Myocyte (in vitro differentiated cells): ENCODE measurements at regions not wholly inside any gene's neighbourhood (a gene's known extent, or its start where the extent isn't known, plus 50 kb on each side); places are given as distances from the start of the nearest gene placed in this dataset.
"Not testable (repeated sequence)": the region's sequence is repeated elsewhere in the genome, so short reads cannot be mapped to it uniquely, and the experiment has no call there.

Experiments used
- DNase-seq: peaks from one replicate; pipeline ENCODE4 v3.0.0-alpha.2; 2012; ENCODE audit warnings: low read depth

DNA sequence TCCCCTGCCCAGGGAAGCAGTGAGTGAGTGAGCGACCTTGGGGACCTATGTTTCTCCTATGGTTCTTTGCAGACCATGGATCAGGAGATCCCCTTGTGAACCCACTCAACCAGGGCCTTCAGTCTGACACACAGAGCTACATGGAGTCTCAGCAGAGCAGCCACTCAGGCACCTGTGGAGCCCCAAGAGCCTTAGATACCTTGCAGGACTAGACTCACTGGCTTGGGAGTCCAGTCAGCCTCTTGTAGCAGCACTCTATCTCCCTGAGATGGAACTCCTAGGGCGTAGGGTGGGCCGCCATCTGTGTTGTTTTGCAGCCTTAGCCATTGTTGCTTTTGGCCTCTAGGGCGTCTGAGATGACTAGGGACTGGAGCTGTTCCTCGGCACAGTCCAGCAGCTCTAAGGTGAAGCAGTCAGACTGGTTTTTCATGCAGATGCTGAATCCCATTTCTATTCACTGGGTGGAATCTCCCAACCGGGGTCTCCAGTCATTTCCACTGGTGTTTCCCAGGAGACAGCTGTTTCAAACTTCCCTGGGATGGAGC lies 284.6 kb upstream of the RPS23 start:
- no peak for DNase-seq

DNA sequence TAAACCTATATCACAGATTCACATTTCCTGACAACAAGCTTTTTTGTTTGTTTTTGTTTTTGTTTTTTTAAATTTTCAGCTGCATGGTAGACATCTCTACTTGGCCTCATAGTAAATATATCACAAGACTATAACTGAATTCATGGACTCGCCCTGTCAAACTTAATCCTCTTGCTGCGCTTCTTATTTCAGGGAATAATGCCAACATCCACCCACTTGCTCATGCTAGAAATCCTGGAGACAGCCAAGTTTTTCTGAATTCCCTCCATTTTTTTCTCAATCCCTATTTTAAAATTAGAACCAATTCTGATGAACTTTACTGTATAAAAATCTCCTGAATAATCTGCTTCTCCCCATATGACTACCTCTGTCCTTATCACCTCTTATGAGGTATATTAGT lies 283.6 kb upstream of the RPS23 start:
- DNase-seq: peak; percentile 1

DNA sequence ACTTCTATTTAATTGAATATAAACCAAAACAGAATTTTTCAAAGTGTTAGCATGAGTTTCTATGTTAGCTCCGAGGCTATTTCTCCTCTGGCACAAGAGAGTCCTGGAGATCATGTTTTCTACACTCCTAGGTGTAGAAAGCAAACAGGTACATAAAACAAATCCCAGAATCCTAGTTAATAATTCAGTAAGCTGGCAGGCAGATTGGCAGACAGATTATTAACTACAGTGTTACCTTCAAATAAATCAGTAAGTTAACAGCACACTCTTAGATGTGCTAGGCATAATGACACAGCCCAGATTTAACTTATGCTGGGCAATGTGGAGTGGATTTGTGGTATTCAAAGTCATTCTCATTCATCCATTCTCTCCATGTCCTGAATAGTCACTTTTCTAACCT lies 282.8 kb upstream of the RPS23 start:
- DNase-seq: no peak

DNA sequence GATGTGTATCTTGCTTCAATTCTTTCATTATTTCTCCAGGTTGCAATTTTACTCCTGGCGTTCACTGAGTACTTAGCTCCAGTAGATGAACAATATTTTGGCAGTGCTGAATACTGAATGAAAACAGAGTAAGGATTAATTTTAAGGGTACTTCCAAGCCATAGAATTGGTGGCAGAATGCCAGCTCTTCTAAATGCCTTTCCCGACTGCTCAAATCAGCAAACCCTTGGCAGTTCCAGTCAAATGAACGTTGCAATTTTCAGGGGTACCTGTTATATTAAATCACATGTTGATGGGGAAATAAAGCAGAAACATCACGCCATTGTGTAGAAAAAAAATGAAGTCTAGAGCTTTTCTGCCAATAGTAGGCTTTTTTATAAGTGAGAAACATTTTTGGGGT lies 282.4 kb upstream of the RPS23 start:
- no peak for DNase-seq

DNA sequence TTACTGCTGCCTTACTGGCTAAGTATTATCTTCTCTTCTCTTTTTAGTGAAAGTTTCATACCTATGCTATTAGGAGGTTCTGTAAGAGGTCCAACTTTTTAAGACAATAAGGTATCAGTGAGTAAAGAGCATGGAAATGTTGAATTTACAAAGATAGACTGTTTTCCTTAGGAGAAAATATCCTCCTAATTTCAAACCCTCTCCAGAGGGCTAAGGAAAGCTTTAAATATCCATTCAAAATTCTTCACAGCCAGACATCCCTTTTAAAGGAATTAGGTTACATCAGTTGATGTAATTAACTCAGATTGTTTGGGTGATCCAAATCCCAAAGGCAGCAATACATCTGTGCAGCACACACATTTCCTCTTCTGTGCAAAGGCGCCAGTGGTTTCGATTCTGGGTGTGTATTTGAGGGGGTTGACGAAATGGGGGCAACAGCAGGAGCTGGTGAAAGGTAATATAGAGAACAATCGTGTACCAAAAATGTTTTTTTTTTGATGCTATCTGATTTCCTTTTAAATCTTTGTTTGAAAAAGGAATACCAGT lies 273.8 kb upstream of the RPS23 start:
- no peak for DNase-seq

DNA sequence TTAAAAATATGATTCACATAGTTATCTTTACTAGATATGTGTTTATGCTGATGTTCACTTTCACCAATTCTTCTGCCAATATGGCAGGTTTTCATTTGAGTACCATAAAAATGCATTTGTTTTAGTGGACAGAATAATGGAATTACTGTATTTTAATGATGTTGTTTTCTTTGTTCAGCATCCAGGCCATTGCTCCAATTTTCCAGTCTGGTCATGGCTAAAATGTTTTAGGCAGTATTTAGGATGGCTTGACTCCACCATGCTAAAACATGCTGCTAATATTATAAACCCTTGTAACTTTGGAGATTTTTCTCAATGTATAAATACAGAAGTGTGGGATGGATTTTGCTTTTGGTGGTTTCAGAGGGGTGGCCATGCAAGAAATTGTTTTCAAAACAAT lies 273.0 kb upstream of the RPS23 start:
- no peak for DNase-seq

DNA sequence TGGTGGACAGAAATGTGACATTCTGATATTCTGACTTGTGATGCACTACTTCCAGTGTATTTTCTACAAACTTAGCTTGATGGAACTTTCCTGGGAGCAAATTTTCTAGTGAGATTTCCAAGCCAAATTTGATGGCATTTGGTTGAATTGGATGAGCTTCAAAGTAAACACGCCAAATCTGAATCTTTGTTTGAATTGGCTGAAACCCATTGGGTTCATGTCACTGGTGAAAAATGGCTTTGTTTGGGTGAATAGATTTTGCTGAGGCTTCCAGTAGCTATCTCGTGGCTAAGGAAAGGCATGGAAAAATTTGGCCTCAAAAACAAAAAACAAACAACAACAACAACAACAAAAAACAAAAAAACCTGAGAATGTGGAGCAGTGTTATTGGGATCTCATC lies 271.1 kb upstream of the RPS23 start:
- peak; percentile 2 for DNase-seq

- DNase-seq: no peak
These were observed 265.9 kb upstream of the RPS23 start for GRCh38 chr5:82544004-82544403.

GRCh38 chr5:82540301-82540700 lies 262.1 kb upstream of the RPS23 start:
- no peak for DNase-seq

DNA sequence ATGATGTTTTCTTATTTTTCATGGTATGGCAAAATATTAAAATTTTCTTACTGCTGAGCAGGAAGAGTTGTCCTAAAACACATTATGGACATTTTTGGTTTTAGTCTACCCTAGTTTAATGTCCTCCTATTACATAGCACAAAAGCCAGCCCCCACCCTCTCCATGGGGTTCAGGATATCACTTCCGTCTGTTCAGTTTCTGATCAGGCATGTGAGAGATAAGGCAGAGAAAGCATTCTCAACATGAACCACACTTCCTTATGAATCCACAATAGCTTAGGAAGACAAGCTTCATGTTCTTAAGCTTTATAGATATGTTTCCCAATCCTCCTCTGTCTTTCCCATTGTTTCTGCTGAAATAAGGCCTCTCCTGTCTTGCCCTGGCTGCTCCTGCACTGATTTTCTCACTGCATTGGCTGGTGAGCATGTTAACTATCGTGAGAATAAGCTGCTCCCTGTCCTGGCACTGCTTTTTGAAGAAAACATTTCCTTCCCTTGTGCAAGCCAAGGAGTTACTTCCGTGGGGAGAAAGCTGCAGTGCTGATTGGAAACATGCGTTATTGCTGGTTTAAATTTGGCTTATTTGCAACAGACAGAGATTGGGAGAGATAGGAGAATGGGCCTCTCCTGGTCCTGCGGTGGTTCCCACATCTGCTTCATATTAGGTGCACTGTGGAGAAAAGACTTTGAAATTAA lies 260.3 kb upstream of the RPS23 start:
- no peak for DNase-seq

- DNase-seq: no peak
These were observed 259.6 kb upstream of the RPS23 start for GRCh38 chr5:82537687-82538306.

GRCh38 chr5:82534986-82535385 lies 256.8 kb upstream of the RPS23 start:
- no peak for DNase-seq

GRCh38 chr5:82532075-82532474 lies 253.9 kb upstream of the RPS23 start:
- not testable (repeated sequence) for DNase-seq

- no peak for DNase-seq
These were observed 248.4 kb upstream of the RPS23 start for GRCh38 chr5:82526540-82526939.

GRCh38 chr5:82525626-82526025 lies 247.5 kb upstream of the RPS23 start:
- DNase-seq: no peak

DNA sequence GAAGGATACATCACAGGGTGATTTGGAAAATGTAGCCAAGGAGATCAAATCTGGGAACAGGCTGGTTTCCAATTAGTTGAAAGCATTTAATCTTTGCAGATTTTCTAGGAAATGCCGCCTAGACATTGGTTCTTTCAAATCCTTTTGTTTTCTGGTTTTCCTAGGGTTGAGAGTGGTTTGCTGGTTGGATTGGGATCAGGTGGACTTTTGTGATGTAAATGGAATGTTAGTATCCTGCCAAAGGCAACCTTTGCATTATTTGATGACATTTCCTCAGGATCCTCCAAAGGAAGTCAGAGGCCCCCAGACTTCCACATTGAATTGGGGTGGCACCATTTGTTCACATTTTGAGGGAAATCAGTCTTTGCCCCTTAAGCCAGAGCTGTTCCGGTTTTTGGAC lies 245.5 kb upstream of the RPS23 start:
- DNase-seq: no peak

GRCh38 chr5:82522897-82523296 lies 244.7 kb upstream of the RPS23 start:
- no peak for DNase-seq

DNA sequence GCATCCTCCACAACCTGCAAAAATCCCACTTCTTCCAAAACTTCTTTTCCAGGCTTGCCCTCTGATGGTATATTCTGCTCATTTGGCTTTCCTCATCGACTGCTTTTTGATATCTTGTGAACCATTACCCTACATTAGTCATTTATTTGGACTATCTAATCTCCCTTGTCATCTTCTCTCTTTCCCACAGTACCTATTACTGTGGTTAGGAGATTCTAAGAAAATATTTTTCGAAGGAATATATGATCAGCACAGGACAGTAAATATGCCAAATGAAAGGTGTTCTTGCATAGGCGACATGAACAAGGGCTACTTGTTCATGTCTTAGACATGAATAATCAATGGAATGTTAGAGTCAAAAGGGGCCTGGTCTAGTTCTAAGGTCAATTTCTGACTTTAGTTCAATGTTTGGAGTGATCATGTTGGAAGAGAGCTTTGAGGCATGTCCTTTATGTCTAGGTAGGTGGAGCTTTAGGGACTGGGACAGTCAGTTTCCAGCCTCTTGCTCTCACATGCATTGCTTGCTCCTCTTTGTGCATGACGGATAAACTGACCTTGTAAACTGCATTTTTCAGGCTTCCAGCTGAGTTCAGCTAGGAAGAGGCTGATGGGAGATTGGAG lies 243.4 kb upstream of the RPS23 start:
- no peak for DNase-seq

DNA sequence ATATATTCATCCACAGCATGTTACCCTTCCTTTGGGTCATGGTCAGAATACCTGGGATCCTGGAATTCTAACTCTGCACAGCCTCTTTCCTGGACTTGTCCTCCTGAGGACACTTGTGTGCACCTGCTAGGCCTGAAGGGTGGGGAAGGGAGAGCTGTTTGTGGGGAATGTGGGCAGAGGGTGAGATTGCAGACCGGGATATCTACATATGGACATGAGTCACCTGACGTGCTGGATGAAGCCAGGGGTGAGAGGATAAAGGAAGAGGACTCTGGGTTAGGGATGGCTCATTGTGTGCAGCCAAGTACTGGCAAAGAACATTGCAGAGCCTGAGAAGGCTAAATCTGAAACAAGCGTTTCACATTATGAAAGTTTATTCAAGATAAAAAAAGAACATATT lies 241.4 kb upstream of the RPS23 start:
- no peak for DNase-seq

DNA sequence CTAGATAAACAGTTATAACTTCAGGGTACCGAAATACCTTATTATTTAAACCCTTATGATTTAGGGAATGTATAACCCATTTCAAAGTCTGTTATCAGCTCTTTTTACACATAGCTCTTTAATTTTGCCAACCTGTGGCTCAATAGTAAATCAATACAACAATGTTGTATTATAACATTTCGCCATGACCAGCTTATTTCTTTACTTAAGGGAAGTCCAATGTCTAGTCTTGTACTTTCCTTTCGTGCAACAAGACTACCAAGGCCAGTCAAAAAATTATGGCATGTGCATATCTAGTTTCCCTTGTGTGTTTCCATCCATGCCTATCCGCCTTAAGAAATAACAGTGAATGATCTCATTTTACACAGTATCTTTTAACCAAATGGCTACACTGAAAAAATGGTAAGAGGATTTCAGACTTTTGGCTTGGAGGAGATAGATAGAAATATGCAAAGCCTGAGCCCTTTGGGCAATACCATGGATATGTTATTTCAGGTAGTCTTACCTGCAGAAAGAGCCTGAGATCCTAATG lies 239.5 kb upstream of the RPS23 start:
- no peak for DNase-seq

- DNase-seq: no peak
These were observed 235.6 kb upstream of the RPS23 start for GRCh38 chr5:82513738-82514137.

- no peak for DNase-seq
These were observed 233.9 kb upstream of the RPS23 start for GRCh38 chr5:82512025-82512424.
